Adrenal gland (tissue), 5 donors: ENCODE measurements at regions not wholly inside any gene's neighbourhood (a gene's known extent, or its start where the extent isn't known, plus 50 kb on each side); places are given as distances from the start of the nearest gene placed in this dataset.
"Not testable (repeated sequence)": the region's sequence is repeated elsewhere in the genome, so short reads cannot be mapped to it uniquely, and the experiment has no call there.

Experiments
- CTCF ChIP-seq, 6 experiments: fragments of 450-650 bp in 4 of 6; fragments of 200-600 bp in 2 of 6; sonication (generic) in 1 of 6; IDR thresholded peaks; 1 replicate in 5 of 6; 2 replicates in 1 of 6; pipeline versions ENCODE4 v1.5.1 to v1.8.0; 2016 to 2021; ENCODE audit warnings: antibody characterized with exemption in 6 of 6, mild to moderate bottlenecking in 2 of 6, moderate library complexity in 1 of 6
- POLR2A ChIP-seq, 2 donors: fragments of 450-650 bp; IDR thresholded peaks; one replicate each; pipeline ENCODE4 v1.6.1; 2017; ENCODE audit warnings: antibody characterized with exemption in 2 of 2, mild to moderate bottlenecking in 2 of 2, moderate library complexity in 1 of 2
- donor health status: DM: no; HTN: no; CAD: no.

- TF ChIP-seq CTCF, POLR2A (IDR thresholded peaks at IDR 0.05): not testable (repeated sequence)
Measured at GRCh38 chr5:112026879-112027278, 269.9 kb upstream of the NREP start.
